Stimulated activated CD8-positive, alpha-beta memory T cell treated with anti-CD3 and anti-CD28 coated beads, Interleukin-2, amount 100 ng/mL, for 1 hour (primary cell): ENCODE measurements at regions not wholly inside any gene's neighbourhood (a gene's known extent, or its start where the extent isn't known, plus 50 kb on each side); places are given as distances from the start of the nearest gene placed in this dataset.

Source experiments
- DNase-seq, 2 donors: peaks; one replicate each; pipeline ENCODE4 v3.0.0-alpha.2; 2020; ENCODE audit warnings: low read depth in 2 of 2

DNA sequence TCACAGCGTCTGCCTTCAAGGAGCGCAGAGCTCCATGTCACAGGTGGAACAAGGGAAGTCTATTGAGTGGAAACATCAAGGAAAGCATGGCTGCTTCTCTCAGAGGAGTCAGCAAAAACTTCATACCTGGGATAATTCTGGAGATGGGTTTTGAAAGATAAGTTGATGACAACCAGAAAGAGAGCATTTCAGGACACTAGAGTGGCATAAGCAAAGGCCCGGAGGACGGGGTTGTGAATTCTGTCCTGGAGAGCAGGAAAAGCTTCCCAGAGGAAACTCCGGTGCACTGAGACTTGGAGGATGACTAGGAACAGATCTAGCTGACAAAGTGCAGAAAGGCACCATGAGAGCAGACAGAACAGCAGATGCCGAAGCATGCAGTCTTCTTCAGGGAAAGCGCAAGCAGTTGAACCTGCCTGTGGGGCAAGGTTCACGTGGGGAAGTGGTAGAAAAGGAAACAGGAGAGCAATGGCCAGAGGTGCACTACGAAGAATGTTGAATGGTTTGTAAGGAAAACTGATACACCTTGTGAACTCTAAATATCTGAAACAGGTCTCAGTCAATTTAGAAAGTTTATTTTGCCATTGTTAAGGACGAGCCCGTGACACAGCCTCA, 222.9 kb downstream of the PLPP3 start:
- no peak for DNase-seq

DNA sequence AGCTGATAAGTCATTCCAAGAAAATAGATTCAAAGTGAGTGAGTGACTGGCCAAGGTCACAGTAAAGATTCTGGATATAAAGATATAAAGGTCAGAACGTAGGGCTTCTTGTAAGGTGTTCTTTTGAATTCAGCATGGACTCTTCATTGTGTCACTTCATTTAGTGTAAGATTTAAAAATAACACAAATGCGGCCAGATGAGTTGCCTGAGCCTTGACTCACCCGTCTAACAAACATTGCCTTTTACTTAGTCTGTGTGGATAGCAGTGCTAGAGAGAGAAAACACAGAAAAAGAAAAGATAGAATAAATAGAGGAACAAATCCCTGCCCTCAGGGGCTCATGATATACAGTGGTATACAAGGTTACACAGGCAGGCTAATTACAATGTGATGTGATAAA, 223.4 kb downstream of the PLPP3 start:
- DNase-seq = no peak

DNA sequence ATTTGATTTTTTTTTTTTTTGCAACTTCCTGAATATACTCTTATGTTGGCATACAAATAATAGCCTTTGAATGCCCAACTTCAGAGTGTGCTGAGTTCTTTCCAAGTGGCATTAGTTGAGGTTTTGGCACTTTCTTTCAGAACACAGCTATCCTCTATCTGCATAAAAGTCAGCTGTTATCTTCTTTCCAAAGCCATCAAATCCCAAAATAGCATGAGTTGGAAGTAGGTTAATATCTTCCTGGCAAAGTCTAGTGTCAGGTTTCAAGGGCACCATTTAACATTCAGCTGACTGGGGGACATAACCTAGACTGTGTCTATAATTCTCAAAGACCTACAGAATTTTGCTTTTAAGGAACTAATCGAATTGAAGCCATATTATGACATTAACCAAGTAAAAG, 223.9 kb downstream of the PLPP3 start:
- no peak for DNase-seq

DNA sequence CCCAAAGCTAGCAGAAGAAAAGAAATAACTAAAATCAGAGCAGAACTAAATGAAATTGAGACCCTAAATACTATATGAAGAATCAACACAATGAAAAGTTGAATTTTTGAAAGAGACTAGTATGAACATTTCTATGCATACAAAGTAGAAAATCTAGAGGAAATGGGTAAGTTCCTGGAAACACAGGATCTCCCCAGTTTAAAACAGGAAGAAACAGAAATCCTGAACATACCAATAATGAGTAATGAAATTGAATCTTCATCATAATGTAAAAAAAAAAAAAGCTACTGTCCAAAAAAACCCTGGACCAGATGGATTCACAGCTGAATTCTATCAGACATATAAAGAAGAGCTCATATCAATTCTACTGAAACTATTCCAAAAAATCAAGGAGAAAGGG, 233.5 kb downstream of the PLPP3 start:
- no peak for DNase-seq

DNA sequence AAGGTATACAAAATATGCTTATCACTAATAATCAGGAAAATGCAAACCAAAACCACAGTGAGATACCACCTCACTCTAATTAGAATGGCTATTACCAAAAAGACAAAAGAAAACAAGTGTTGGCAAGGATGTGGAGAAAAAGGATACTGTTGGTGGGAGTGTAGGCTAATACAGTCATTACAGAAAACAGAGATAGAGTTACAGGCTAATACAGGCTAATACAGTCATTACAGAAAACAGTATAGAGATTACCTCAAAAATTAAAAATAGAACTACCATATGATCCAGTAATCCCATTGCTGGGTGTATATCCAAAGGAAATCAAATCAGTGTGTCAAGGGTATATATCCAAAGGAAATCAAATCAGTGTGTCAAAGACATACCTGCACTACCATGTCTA, 238.4 kb downstream of the PLPP3 start:
- no peak for DNase-seq

DNA sequence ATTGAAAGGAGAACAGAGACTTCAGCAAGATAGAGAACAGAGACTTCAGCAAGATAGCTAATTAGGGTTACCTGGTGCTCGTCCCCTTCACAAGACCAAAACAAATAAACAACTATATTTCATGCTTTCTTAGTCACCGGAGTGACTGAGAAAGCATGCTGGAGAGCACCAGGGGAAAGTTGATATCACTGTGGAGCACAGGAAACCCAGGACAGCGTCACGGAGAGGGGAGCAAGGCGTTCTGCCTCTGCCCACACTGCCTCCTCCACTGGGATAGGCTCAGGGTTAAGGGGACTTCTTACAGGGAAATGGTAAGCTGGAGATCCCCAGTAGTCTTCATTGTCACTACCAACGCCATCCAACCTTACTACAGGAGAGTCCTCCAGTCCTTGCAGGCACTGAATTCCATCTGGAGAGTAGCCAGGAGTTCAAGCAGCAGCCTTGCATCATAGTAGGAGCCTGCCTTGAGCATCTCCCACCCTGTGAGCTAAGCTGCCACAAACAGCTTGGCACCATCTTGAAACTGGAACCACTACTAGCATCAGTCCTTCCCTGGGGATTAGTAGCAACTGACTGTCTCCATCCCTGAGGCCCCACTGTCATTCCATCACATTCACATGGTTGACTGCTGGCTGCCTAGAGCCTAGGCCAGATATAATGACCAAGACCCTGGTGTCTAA, 239.4 kb downstream of the PLPP3 start:
- DNase-seq = no peak

DNA sequence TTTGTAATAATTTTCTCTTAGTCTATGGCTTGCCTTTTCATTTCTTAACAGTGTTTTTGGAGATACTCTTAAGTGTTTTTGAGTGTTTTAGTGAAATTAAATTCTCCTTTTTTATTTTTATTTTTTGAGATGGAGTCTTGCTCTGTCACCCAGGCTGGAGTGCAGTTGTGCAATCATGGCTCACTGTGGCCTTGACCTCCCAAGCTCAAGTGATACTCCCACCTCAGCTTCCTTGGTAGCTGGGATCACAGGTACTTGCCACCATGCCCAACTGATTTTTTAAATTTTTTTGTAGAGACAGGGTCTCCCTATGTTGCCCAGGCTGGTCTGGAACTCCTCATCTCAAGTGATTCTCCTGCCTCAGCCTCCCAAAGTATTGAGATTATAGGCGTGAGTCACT, 240.3 kb downstream of the PLPP3 start:
- no peak for DNase-seq

DNA sequence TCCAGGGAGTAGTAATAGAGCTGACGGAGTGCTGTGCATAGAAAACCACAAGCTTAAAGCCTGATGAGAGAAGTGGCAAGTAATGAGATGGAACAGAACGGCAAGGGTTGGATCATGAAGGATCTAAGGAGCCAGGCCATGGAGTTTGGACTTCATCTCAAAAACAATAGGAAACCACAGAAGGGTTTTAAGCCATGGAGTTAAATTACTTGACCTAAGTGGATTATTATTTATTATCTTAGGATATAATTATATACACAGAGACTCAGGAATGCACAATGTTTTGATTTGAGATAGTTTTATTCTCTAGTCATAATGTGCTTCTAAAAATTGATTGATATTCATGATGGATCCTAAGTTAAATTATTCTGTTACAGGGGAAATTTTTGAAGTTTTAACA, 242.4 kb downstream of the PLPP3 start:
- no peak for DNase-seq

DNA sequence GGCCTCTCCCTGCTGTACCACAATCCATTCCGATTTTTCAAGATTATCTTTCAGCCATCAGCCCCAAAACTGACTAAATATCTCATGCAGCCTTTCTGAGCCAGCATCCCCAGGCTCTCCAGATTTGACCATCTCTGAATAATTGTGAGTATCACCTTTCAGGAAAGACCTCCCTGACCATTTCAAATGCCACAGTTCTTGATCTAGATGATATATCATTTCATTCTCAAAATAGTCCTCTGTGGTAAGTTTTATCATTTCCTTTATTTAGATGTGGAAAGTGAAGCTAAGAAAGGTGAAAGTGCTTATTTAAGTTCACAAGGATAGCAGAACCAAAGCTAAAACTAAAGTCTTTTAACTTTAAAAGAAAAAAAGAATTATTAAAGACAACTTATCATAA, 244.0 kb downstream of the PLPP3 start:
- DNase-seq = no peak

DNA sequence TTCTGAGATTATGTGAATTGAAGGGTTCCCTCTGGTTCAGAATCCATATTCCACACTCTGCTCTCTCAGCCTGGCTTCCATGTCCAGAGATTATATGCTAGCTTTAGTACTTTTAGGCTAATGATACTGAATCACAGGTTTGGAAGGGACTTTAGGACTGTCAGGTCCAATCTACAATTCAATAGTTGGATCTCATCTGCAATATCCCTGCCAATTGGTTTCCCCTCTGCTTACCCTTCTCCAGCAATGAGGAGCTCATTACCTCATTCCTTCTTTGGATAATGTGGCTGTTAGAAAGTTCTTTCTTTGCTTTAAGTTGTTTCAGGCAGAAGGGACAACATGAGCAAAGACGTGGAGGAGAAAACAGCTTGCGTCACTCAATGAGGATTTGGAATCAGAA, 245.3 kb downstream of the PLPP3 start:
- no peak for DNase-seq

DNA sequence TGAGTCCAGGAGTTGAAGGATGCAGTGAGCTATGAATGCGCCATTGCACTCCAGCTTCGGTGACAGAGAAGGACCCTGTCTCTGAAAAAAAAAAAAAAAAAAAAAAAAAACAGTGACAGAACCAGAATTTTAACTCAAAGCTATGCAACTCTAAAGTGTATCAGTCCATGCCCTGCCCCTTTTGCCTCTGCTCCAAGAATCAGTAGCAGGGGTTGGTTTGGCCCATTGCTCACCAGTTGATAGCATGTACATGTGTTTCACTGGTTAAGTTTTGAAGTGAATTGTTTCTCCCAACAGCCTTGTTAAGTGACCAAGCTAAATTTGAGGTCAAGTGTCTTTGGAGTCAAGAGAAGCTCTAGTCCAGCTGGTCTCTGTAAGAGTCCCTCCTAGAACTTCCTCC, 245.9 kb downstream of the PLPP3 start:
- DNase-seq = no peak

DNA sequence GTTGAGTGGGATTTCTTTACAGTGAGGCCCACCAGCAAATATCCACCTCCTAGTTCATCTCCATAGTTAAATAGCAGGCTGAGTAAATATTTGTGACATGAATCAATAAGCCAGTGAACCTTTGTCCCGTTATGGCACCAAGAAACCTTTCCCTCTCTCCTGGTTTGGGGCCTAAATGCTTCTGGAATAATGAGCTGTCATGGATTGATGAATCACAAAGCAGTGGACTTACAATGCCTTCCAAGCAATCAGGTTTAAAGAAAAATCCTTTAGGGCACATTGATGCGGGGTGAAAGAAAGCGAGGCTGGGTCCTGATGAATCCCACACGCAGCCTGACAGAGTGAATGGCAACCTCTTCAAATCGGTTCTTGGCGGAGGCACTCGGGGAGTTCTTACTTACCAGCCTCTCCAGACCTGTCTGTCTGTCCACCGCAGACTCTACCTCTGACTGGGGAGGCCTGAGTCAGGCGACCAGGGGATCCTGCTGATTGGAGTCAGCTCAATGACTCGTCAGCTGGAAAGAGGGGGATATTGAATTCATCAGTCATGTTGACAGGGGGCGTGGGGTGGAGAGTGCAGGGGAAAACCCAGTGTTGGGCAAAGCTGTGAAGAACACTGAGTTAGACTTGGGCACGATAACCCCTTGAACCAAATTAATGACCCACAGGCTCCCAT, 247.3 kb downstream of the PLPP3 start:
- DNase-seq = no peak

DNA sequence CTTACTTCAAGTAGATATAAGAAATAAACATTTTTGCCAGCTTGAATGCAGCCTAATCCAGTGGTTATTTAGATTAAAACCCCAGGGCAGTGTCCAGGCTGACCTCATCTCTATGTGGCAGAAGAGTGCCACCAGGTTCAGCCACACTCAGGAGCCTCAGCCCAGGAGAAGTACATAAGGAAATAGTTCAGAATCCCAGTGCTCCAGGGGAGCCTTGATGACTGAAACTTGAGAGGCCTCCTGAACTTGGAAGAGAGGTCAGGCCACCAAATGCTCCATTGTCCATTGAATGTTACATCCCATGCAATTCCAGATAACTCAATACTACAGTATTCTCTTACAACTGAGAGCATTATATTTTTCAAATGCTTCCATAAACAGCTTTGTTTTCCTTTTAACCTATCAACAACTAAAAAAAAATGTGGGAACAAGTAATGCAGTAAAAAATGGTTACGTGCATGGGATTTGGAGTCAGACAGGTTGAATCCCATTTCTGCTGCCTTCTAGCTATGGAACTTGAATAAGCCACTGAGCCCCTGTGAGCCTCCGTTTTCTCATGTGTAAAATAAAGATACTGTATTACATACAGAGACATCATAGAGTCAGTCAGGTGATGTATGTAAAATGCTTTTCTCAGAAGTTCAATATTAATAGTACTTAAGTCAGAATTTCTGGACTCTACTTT, 248.0 kb downstream of the PLPP3 start:
- no peak for DNase-seq

DNA sequence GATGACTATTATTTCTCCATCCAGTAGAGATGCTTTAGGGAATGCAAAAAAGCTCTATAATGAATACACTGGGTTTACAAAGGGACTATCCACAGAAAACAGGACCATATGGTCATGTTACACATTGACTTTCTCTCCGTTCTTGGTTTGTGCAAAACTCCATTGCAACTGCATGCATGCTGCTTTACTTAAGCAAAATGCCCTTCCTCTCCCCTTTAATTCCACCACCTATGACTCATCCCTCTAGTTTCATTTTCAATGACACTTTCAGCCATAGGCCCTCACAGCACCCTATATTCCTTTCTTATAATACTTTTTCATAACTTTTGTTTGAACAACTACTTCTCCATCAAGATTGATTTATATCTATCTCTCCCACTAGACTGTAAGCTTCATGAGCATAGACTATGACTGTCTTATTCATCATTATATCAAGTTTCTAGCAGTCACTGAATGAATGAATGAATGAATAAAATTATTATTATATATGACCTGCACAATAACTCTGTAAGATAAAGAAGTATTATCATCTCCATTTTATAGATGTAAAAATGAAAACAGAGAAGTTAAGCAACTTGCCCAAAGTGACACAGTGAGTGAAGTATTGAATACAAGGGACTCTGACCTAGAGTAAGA, 248.9 kb downstream of the PLPP3 start:
- no peak for DNase-seq

DNA sequence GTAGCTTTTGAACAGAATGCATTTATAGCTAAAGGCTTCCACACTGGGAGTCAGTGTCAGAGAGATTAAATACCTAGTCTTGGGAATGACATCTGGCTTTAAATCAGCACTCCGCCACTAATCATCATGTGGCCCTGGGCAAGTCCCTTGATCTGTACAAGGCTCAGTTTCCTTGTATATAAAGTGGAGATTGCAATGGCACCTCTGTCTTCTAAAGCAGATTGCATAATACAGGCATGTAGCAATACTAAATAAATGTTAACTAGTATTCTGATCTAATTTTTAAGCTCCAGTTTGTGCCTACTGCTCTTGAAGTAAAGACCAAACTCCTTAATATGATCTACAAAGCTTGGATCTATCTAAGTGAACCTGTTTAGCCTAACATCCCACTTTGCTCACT, 249.4 kb downstream of the PLPP3 start:
- DNase-seq = no peak

DNA sequence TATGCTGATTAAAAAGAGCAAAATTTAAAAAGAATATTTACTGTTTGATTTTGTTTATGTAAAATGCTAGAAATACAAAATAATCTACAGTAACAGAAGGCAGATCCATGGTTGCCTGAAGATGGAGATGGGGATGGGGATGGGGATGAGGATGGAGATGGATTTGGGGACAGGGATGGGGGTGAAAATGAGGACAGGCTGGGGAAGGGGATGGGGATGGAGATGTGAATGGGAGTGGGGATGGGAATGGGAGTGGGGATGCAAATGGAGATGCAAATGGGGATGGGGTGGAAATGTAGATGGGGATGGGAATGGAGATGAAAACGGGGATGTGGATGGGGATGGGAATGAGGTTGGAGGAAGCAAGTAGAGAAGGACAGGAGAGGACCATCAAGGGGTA, 252.2 kb downstream of the PLPP3 start:
- no peak for DNase-seq

DNA sequence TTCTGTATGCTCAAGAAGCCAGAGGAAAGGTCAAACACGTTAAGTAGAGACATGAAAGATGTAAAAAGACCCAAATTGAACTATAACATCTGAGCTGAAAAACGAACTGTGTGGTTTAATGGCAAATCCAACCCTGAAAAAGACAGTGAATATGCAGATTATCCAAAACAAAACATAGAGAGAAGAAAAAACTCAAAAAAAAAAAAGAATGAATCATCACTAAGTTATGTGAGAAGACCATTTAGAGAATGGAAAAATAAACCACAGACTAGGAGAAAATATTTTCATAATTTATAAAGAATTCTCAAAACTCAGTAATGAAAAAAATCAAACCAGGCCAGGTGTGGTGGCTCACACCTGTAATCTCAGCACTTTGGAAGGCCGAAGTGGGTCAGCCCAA, 253.3 kb downstream of the PLPP3 start:
- DNase-seq = no peak

DNA sequence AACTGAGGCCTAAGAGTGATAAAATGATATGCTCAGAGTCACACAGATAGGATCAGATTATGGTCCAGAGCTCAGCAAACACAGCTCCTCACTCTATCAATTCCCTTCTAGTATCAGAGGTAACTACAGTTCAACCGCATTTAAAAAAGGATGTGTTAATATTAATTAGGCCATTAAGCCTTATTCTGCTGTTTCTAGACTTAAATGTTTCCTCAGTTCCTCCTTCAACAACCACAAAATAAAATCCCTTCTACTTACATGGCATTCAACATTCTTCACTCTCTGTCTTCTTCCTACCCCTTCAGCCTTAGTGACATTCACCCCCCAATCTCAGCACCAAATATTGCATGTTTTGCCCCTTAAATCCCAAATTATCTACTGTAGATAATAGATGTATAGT, 254.9 kb downstream of the PLPP3 start:
- no peak for DNase-seq

DNA sequence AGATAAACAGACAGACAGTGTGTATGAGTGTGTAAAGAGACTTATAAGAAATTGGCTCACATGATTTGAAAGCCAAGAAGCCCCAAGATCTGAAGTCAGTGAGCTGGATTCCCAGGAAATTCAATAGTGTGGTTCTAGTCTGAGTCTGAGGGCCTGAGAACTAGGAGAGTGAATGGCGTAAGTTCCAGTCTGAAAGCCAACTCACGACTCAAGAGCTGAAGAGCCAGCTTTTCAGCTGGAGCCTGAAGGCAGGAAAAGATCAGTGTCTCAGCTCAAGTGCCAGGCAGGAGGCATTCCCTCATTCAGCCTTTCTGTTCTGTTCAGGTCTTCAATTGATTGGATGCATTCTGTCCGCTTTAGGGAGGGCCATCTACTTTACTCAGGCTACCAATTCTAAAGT, 257.2 kb downstream of the PLPP3 start:
- DNase-seq = no peak

DNA sequence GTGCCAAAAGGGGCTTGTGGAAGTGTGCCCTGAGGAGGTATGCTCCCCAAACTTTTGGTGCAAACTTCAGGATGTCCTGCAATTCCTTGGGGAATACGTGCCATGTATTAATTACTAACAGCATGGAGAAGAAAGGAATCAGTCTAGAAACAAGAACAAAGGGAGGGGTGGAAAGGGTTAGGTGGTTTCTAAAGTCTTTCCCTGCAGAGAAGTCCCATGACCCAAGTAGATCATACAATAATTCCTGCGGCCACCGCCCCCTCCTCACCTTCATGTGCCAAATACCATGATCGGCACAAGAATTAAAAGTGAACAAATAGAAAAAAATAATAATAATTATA, 258.2 kb downstream of the PLPP3 start:
- no peak for DNase-seq

DNA sequence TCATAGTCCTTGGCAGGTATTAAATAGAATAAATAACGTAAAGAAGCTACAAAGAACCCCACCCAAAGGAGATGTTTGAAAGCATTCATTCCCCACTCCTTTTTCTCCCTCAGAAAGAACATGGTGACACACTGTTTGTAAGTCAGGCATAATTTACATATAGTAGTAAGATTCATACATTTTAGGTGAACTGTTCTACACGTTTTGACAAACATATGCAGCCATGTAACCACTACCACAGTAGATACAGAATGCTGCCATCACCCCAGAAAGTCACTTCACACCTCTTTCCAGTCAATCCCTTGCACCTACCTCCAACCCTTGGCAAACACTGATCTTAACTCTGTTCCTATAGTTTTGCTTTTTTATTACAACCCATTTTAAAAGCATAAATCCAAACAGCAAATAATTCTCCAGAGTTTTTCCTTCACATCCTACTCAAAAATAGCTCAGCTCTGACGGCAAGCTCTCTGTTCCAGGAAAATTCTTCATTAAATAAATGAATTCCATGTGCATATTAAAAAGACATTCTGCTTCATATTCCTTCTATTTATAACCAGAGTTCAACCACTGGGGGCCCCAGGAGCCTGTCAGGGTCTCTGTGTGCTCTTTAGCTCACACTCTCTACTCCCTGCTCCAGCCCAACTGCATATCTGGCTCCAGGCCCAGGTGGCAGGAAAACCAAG, 258.8 kb downstream of the PLPP3 start:
- no peak for DNase-seq

DNA sequence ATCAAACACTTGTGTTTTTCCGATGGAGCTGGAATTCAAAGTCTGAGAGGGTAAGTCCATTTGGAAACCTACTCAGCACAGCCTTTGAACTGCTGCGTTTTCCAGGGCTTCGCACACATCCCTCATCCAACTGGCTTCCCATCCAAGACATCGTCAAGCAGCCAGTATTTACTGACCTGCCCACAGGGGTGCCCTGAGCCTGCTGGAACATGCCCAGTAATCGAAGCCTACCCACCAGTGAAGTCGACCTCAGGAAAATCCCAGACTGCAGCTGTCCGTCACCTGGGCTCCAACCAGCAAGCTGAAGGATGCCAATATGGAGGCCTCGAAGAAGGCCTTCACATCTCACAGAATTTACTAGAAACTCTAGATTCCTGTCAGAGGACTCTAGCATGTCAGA, 261.6 kb downstream of the PLPP3 start:
- no peak for DNase-seq
